NCI-H524 treated with DMSO at 0.1 percent for 48 hours (cell line): ENCODE measurements at regions not wholly inside any gene's neighbourhood (a gene's known extent, or its start where the extent isn't known, plus 50 kb on each side); places are given as distances from the start of the nearest gene placed in this dataset.

Experiments
- DNase-seq: peaks from one replicate; lab custom pipeline; 2025; lab: John Stamatoyannopoulos, UW

- DNase-seq = no peak
Measured at GRCh38 chr17:68780596-68780995, 174.6 kb downstream of the ABCA8 start.

DNA sequence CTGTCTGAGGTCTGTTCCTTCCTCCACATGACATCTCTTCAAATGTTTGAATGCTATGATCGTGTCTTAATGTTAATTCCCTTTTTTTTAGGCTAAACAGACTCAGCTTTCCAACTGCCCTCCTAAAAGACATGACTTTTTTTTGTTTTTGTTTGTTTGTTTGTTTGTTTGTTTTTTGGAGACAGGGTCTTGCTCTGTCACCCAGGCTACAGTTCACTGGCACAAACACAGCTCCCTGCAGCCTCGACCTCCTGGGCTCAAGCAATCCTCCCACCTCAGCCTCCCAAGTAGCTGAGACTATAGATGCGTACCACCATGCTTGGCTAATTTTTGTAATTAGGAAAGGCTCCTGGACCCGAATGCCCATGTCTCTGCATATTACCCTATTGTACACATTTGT, 176.5 kb downstream of the ABCA8 start:
- no peak for DNase-seq

GRCh38 chr17:68777856-68778694, 176.9 kb upstream of the FAM20A start:
- no peak for DNase-seq

- DNase-seq = peak; percentile 7
Measured at GRCh38 chr17:68777243-68777855, 176.2 kb upstream of the FAM20A start.

DNA sequence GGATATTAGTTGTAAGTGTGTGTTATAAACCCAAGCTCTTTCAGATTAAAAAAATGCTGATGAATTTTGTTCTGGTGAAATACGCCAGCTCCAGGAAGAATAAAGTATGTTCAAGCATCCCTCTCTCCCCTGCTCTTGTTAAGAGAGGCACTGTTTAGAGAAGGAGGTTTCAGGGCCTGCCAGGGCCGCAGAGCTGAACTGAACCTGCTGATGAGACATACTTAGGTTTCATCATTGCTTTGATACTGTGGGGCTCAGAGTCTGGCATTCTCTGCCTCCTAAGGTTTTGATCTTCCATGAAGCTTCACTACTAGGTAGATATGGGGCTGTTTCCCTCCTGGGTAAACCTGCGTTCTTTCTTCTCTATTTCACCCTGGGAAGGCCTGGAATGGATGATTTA, 175.3 kb upstream of the FAM20A start:
- no peak for DNase-seq

DNA sequence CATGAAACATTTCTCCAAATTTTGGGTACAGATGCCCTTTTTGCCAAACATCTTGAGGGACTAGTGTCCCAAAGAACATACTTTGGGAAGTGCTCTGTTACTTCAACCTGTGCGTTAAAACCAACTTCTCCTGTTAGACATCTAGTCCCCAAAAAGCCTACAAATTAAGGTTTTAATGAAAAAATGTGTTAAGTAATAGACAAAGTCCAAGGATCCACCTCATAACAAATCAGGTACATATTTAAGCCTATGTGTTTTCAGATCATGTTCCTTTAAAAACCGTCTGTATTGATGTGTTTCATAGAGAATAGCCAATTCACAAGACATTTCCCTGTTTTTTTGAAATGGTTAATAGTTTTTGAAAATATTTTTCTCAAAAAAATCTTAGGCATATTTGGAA, 174.8 kb upstream of the FAM20A start:
- DNase-seq = no peak

DNA sequence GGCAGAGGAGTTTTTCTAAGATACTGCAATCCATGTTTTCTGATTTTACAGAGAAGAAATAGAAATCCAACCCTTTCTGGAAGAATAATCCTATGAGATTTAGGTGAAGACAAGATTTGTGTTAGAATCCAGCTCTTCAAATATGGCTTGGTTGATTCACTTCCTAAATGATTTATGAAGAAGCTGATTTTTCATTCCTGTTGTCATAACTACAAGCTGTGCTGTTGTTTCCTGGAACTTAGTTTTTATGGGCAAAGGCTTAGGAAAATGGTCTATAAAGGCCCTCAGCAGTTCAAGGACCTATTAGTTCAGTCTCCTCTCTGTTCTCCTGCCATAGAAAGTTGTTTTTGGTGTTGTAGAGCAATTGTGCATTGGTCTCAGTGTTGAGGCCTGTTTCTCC, 174.2 kb upstream of the FAM20A start:
- DNase-seq = no peak

DNA sequence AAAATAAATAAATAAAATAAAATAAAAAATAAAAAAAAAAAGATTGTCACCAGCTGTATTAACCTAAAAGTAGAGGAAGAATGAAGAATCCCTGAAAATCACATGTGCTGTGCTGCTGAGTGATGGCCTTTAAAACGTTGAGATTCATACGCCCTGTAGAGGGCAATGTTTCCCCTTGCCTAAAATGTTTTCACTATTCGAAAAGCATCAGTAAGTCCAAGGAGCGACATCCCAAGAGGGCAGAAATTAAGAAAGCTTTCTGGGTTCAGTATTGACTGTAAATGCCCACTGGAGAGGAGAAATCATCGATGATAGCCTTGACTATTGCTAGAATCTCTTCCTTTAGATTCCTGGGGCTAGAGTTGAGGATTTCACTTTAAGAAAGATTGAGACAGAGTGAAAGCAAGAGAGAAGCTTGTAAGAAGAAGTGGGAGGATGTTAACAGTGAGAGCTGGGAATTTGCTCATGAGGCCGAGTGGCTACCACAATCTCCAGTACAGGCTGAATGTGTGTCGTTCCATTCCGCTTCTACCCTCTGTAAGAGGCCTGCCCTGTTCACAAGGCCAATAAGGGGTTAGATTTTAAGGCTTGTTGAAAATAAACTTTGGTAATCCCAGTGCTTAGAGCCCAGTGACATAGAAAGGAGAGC, 170.8 kb upstream of the FAM20A start:
- DNase-seq = peak; percentile 30

DNA sequence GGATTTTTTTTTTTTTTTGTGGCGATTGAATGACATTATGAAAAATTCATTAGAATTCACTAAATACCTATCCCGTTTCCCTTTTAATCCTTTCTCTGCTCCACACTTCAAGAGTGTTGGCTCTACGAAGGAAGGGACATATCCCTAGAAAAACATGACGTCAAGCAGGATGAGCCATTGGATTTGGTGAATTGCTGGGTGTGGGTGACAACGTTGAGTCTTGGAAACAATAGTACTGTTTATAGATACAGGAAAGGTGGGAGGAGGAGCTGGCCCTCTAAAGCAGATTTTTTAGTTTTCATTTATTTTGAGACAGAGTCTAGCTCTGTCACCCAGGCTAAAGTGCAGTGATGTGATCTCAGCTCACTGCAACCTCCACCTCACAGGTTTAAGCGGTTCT, 167.6 kb upstream of the FAM20A start:
- no peak for DNase-seq

DNA sequence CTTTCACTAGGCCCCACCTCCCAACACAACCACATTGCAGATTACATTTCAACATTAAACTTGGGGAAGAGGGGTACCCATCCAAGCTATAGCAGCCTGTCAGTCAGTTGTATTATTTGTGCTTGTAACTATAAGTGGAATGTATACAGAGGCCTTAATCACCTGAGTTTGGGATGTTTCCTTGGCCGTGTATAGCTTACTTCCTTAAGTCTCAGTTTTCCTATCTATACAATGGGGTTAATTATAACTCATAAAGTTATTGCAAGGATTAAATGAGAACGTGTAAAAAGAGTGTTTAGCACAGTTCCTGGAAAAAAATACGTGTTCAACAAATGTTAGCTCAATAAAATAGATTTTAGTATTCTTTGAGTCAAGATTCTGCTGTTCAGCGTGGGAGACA, 165.5 kb upstream of the FAM20A start:
- DNase-seq = no peak

DNA sequence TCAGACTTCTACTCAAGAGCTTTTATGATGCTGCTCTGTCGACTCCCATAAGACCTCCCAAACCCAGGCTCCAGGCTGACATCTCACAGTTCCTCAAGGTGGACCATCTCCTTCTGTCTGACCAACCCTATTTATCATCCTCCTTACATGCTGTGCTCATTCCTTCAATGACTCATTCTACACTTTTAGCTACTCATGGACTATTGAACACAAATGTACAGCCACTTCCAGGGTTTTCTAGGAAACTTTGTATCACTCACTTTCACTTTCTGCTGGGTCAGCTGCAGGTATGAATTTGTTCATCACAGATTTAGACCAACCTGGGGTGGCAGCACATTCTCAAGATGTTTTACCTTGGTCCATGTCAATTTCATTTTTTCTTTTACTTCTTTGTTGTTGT, 162.4 kb upstream of the FAM20A start:
- no peak for DNase-seq

- DNase-seq = no peak
Measured at GRCh38 chr17:68762911-68763310, 161.7 kb upstream of the FAM20A start.

DNA sequence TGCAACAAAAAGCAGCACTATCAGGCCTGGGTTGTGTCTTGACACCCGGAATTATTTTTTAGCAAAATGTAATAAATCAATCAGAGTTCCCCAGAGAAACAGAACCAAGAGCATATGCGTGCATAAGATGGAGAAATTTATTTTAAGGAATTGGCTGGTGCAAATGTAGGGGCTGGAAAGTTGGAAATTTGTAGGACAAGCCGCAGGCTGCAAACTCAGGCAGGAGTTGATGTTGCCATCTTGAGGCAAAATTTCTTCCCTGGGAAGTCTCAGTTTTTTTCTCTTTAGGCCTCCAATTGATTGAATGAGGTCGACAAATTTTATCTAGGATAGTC, 158.9 kb upstream of the FAM20A start:
- DNase-seq = no peak

- DNase-seq = peak; percentile 42
Measured at GRCh38 chr17:68759343-68760140, 158.4 kb upstream of the FAM20A start.

DNA sequence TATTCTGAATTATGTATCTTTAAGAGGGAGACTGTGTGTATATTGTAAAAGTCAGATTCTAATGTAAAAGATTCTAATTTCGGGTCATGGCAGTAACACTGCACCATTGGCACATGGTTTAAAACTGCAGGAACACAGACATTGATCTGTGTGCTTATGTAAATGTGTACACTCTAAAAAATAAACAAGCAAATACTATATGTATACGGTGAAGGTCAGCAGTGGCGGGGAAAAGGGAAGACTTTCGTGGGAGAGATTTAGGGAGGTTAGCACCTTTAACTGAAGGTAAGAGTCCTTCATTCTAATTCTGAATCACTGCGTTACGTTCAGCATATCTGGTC, 157.8 kb upstream of the FAM20A start:
- no peak for DNase-seq

- DNase-seq = peak; percentile 79
Measured at GRCh38 chr17:68757866-68758757, 156.9 kb upstream of the FAM20A start.

DNA sequence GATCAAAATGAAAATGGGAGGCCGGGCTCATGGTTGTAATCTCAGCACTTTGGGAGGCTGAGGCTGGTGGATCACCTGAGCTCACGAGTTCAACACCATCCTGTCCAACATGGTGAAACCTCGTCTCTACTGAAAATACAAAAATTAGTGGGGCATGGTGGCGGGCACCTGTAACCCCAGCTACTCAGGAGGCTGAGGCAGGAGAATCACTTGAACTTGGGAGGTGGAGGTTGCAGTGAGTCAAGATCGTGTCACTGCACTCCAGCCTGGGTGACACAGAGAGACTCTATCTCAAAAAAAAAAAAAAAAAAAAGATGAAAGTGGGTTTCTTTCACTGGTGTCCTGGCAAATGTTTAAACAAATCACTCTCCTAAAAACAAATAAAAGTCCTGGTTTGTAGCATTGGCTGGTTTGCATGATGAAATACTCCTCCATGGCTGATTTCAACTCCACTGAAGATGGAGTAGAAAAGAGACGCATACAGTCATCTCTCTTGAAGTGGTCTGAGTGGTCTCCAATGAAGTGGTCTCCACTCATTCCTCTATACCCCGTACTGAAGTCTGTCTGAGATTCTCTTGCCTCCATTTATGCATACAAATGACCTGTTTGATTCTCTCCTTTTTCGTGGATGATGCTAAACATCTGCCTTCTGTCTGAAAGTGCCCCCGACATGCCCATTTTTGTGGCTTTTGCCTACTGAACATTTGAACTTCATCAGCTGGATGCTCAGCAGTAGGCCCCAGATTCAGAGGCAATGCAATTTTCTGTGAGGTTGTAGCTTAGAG, 153.0 kb upstream of the FAM20A start:
- DNase-seq = no peak

GRCh38 chr17:68750208-68750562, 149.0 kb upstream of the FAM20A start:
- no peak for DNase-seq

DNA sequence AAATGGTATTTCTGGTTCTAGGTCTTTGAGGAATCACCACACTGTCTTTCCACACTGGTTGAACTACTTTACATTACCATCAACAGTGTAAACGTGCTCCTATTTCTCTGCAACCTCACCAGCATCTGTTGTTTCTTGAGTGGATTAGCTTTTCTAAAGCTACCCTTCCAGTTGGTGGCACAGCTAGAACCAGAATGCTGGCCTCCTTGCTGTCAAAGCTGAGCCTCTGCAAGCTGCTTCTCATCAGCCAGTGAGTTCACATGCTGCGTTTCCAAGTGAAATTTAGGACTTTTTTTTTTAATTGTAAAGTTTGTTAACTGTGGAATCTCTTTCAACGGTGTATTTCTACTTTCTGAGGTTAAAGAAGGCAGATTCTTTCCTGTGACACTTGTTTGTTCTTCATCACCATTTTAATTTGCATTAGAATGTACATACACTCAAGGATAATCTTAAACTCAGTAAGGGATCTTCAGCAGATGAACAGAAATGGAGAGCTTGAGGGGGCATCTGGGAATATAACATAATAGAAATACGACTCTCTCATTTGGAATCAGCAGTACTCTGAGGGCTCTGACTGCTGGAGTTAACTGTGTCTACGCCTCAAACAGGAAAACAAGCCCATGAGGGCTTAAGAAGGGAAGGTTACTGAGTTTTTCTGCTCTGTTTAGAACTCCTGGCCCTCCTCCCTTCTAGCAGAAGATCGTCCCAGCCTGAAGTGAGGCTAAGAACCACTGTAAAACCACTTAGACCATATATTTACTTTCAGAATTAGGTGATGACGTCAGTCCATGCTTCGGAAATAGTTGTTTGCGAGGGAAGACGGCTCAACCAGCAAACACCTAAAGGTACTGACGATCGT, 148.4 kb upstream of the FAM20A start:
- peak; percentile 78 for DNase-seq

DNA sequence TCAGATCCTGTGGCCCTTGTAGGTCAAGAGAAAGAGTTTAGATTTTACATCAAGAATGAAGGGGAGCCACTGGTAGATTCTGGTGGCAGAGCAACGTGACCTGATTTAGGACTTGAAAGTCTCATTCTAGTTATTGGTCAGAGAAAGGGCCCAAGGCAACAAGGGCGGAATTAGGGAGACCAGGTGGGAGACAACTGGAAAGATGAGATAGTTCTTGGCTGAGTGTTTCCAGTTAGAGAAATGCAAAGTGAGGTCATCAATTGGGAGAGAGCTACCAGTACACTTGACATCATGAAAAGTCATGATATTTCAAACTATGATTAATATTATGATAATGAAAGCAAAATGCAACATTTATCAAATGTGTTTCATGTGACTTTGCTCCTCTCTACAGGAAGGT, 147.2 kb upstream of the FAM20A start:
- no peak for DNase-seq
